ENCODE measurements at regions not wholly inside any gene's neighbourhood (a gene's known extent, or its start where the extent isn't known, plus 50 kb on each side); places are given as distances from the start of the nearest gene placed in this dataset.

- DNase-seq (ENCODE audit: low spot score) = no peak
These were observed 318.7 kb downstream of the TMEM161B start for GRCh38 chr5:87949676-87950631.

GRCh38 chr5:87948486-87948885 lies 320.2 kb downstream of the TMEM161B start:
- DNase-seq (ENCODE audit: low spot score) = no peak

GRCh38 chr5:87946271-87946670 lies 322.4 kb downstream of the TMEM161B start:
- no peak for DNase-seq (ENCODE audit: low spot score)

DNA sequence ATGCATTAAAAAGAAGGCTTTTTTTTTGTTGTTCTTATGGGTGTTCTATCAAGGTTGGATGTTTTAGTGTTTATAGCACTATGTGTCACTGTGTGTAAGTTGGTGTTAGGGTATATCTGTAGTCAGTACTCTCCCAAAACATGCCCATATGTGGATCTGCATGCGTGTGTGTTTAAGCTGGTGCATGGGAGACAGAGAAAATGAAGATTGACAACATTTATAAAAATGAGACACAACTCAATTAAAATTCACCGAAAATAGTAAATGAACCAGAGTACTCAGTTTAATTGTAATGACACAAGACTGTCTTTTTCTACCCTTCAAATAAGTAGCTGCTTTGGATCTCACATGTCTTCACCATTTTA lies 323.4 kb downstream of the TMEM161B start:
- no peak for DNase-seq (ENCODE audit: low spot score)

- no peak for DNase-seq (ENCODE audit: low spot score)
These were observed 323.9 kb downstream of the TMEM161B start for GRCh38 chr5:87944553-87945285.

DNA sequence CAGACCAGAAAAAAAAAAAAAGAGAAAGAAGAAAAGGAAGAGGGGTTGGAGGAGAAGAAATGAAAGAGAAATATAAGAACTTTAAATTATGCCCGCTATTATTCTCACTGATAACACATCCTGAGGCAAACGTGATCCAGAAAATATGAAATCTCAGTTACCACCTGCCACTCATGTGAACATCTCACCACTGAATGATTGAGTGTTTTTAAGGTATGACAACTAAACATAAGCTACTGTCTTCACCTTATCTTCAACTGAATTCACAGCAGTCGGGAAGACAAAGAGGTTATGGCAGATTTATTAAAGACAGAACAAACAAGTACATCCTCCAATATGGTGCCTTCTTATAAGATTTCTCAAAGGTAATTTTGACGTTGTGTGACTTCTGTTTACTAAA lies 327.9 kb downstream of the TMEM161B start:
- no peak for DNase-seq (ENCODE audit: low spot score)

DNA sequence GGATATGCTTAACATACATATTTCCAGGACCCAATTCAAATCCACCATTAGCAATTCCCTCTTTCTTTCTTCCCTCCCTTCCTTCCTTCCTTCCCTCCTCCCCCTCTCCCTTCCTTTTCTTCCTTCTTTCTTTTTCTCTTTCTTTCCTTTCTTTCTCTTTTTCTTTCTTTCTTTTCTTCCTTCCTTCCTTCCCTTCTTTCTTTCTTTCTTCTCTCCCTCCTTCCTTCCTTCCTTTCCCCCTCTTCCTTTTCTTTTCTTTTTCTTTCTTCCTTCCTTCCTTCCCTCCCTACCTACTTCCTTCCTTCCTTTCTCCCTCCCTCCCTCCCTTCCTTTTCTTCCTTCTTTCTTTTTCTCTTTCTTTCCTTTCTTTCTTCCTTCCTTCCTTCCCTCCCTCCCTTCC lies 332.0 kb downstream of the TMEM161B start:
- no peak for DNase-seq (ENCODE audit: low spot score)

DNA sequence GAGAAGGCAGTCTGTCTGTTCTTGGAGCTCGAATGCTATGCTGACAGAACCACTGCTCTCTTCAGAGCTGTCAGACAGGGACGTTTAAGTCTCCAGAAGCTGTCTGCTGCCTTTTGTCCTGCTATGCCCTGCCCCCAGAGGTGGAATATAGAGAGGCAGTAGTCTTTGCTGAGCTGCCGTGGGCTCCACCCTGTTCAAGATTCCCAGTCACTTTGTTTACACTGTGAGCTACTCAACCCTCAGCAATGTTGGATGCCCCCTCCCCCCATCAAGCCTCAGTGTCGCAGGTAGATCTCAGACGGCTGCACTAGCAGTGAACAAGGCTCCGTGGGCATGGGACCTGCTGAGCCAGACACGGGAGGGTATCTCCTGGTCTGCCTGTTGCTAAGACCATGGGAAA lies 344.2 kb downstream of the TMEM161B start:
- DNase-seq (ENCODE audit: low spot score) = no peak

DNA sequence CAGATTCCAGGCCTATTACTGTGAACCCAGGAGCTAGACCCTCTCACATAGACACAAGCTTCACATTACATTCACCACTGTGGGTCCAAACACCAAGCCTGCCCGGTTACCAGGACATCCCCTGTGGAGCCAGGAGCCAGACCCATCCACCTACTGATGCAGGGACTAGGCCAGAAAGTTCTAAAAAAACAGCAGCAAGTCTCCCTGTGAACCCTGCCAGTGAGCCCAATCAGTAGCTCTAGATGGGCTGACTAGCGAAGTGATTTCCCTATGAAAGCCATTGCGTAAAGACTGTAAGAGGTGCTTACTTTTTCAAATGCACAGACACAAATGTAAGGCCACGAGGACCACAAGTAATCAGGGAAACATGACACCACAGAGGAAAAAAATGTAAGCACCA lies 352.3 kb downstream of the TMEM161B start:
- DNase-seq (ENCODE audit: low spot score) = no peak

DNA sequence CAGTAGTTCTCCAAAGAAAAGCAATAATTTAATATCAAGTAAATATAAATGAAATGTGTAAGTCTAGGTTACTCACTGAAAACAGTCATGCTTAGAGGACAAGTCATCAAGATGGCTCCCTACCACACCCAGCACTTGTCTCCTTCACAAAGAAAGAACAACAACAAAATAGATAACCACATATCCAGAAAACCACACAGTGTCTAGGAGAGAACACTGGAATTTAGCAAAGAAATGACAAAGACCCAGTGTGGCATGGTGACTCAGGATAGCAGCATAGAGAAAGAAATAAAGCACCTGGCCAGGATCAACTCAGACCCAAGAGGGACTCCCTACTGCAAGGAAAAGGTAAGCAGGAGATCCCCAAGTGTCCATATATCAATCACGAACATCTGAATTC lies 356.2 kb downstream of the TMEM161B start:
- DNase-seq (ENCODE audit: low spot score) = no peak

DNA sequence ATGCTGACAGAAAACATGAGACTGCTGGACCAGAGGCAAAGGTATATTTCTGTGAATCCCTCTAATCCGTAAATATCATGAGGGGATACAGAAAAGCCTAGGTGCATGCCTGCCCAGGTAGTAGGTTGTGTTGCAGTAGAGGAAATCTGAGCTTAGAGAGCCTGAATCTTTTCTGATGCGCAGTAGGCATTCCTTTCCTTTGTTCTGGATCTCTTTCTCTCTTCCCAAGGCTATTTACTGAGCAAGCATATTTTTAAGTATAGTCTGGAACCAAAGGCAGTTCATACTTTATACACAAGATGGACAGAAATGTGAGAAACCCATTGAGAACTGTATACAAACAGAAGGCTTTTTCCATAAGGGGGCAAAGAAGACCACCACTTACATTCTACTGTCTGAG lies 359.3 kb downstream of the TMEM161B start:
- DNase-seq (ENCODE audit: low spot score) = no peak

DNA sequence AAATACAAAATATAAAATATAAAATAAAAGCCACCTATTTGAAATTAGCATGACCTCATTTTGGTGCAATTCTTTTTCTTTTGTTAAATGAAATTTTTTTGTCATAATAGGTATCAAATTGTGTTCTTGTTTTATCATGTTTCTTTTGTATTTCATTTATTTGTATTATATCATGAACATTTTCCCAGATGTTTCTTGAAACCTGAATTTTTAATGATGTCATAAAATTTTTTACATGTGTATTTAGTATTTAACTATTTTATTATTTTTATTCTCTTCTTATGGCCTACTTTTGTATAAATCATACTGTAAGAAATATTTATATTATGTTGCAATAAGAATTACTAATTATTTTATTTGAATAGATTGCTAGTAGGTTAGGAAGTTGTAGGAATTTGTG lies 361.7 kb downstream of the TMEM161B start:
- DNase-seq (ENCODE audit: low spot score) = no peak

GRCh38 chr5:87900419-87900818 lies 368.2 kb downstream of the TMEM161B start:
- DNase-seq (ENCODE audit: low spot score) = no peak

GRCh38 chr5:87899721-87900131 lies 368.9 kb downstream of the TMEM161B start:
- no peak for DNase-seq (ENCODE audit: low spot score)

DNA sequence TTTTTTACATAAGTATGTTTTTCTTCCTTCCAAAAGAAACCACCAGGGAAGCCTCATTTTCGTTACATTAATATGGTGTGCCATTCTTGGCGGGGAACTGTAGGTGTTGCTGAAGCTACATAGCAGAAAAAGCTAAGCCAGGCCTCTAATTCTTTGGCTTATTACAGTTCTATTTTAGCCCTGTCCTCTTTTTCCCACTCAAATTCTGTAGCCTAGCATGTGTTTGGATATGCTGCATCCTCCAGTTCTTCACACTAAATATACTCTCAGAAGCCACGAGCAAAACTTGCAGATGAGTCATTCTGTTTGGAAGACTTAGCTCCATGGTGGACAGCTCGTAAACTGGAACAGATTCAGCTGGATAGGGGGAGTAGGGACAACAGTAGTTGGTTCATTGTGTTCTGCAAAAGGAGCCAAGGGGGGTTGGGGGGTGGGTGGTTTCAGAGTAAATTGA lies 369.4 kb downstream of the TMEM161B start:
- DNase-seq (ENCODE audit: low spot score) = no peak

DNA sequence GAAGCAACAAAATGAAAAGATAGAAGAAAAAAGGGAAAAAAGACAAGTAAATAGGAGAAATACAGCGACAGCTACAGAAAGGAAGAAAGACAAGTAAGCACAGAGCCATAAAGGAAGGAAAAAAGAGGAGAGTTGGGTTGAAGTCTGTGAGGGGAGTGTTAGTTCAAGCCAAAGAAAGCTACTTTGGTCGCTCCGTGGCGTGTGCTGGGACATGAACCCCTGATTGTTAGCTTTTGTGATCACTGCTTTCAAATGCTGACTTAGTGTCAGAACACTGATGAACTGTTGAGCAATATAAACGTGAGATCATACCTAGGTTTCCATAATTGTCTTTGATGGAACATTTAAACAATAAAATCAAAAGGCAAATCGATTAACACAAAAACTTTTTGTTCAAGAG lies 370.1 kb downstream of the TMEM161B start:
- no peak for DNase-seq (ENCODE audit: low spot score)

- DNase-seq (ENCODE audit: low spot score) = no peak
These were observed 380.5 kb downstream of the TMEM161B start for GRCh38 chr5:87888139-87888538.

GRCh38 chr5:87887247-87887646 lies 381.4 kb downstream of the TMEM161B start:
- no peak for DNase-seq (ENCODE audit: low spot score)

GRCh38 chr5:87886164-87886563 lies 382.5 kb downstream of the TMEM161B start:
- DNase-seq (ENCODE audit: low spot score) = no peak

DNA sequence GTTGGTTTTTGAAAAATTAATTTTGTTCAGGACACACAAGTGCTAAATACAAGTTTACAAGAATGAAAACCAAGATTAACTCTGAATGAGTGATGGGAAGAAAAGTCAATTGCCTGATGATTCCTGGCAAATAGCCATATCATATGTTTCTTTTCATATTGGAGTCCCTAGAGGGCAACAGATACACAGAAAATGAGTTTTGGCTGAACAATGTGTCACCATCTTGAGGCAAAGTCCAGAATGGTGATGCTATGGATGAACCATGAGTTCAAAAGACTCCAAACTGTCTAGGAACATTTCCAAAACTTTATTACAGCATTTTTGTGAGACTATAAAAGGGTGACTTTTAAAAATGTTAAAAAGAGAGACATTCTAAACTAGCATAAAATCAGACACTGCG lies 382.9 kb downstream of the TMEM161B start:
- DNase-seq (ENCODE audit: low spot score) = no peak

DNA sequence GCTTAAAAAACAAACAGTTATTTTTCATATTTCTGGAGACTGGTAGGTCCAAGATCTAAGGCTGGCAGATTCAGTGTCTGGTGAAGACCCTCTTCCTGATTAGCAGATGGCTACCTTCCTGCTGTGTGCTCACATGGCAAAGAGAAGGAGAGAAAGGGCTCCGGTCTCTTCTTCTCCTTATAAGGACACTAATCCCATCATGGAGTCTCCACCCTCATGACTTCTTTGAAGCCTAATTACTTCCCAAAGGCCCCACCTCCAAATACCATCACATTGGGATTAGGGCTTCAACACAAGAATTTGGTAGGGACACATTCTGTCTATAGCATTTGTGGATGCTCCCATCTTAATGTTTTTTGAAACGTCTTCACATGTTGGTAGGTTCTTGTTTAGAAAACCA lies 391.1 kb downstream of the TMEM161B start:
- no peak for DNase-seq (ENCODE audit: low spot score)

DNA sequence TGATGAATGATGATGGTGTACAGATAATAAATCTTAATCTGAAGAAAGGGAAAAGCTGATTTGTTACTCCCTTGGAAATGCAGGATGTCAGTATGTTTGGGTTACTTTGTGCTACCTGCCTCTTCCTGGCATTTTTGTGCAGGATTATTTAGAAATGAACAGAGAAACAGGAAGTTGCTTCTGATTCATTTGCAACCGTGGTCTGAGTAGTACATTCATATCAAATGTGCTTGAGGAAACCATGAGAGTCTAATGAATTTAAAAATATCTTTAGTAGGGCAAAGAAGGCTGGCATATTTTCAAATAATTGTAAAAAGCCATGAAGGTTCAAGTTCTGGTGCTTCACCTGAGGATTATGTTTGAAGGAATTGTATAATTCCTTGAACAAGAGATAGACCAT lies 391.6 kb downstream of the TMEM161B start:
- DNase-seq (ENCODE audit: low spot score) = no peak

DNA sequence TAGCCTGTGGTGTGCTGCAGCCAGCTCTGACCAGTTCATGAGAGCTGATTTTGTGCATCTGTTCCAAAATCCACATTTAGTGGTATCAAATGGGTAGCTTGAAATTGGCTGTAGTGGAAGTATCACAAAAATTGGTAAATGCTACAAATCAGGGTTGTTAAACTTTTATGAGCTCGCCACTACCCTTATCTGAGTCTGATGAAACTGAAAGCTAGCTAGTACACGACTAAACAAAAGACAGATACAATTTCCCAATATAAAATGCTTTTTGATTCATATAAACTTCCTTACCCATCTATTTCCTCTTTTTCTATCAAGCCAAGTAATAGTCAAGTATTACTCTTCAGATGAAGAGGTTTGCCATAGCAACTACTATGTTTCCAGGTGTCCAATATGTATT lies 392.0 kb downstream of the TMEM161B start:
- no peak for DNase-seq (ENCODE audit: low spot score)

All from left forelimb (tissue), 1 donor.